ENCODE measurements at regions not wholly inside any gene's neighbourhood (a gene's known extent, or its start where the extent isn't known, plus 50 kb on each side); places are given as distances from the start of the nearest gene placed in this dataset.

DNA sequence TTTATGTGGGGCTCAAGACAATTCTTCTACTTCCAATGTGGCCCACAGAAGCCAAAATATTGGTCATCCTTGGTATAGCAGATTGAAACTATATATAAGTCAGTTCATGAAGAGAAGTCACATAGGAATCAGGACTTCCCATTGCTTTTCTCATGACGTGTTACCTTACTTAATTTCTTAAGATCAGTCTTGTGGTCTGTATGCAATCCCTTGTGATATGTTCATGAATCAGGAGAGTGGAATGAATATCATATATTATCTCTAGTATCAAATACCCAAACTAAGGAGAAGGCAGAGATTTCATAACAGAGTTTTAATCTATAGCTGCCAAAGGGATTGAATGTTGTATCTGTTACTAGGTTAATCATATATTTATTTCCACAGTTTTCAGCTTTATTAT is 1390.4 kb downstream of the SUCLG1 start:
- Histone ChIP-seq H3K9me3 (no peaks in the 10 kb centered on the region), H3K4me1 (no peaks in the 10 kb centered on the region), H3K27me3 (no peaks in the 10 kb centered on the region), H3K4me3 (ENCODE audit: low read depth, low read length) (no peak overlapping the region), H3K36me3 (no peaks in the 10 kb centered on the region)
- no peak for DNase-seq
- no peak for TF ChIP-seq CTCF (IDR thresholded peaks at IDR 0.05; ENCODE audit: low read depth, low read length)

DNA sequence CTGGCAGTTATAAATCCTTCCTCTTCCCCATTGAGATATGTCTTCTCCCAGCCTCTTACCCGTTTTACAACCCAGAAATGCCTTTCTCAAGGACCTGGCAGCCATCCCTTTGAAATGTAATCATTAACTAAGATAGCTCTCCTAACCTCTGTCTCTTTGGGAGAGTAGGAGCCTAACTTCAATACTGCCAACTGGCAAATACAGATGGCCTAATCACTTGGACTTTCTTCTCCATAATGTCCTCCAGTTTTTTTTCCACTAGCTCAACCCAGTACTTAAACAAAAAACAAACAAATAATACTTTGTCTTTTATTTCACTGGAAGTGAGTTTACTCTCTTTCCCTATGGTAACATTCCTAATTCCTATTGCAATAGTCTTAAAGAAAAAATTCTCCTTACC is 1391.1 kb downstream of the SUCLG1 start:
- no peaks in the 10 kb centered on the region for H3K4me1 ChIP-seq
- H3K27me3 ChIP-seq, result no peaks in the 10 kb centered on the region
- TF ChIP-seq CTCF (IDR thresholded peaks at IDR 0.05; ENCODE audit: low read depth, low read length), result no peak
- DNase-seq, result no peak
- H3K4me3 ChIP-seq (ENCODE audit: low read depth, low read length), result no peak overlapping the region
- no peaks in the 10 kb centered on the region for H3K36me3 ChIP-seq
- H3K9me3 ChIP-seq, result no peaks in the 10 kb centered on the region

- Histone ChIP-seq H3K4me3 (ENCODE audit: low read depth, low read length) (no peak overlapping the region), H3K4me1 (no peaks in the 10 kb centered on the region), H3K9me3 (no peaks in the 10 kb centered on the region), H3K36me3 (no peaks in the 10 kb centered on the region), H3K27me3 (no peaks in the 10 kb centered on the region)
- no peak for TF ChIP-seq CTCF (IDR thresholded peaks at IDR 0.05; ENCODE audit: low read depth, low read length)
- no peak for DNase-seq
These were observed 1395.1 kb downstream of the SUCLG1 start for GRCh38 chr2:83063933-83064332.

DNA sequence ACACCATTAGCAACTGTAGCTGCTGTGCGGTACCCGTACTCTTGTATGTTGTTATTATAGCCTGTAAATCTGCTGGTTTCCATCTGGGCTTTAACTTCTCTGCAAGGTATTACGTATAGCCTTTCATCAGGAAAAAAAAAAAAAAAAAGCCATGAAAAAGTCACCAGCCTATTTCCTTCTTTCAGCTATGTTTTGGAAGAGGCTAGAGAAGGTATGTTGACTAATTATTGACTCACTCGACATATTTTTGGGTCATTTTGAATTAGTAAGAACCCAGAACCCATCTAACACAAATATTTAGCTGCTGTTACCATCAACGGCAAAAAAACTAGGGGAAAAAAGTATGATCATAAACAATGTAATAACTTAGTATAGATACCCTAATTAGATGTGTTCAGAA is 1395.6 kb downstream of the SUCLG1 start:
- no peak for TF ChIP-seq CTCF (IDR thresholded peaks at IDR 0.05; ENCODE audit: low read depth, low read length)
- Histone ChIP-seq H3K9me3 (no peaks in the 10 kb centered on the region), H3K4me3 (ENCODE audit: low read depth, low read length) (no peak overlapping the region), H3K4me1 (no peaks in the 10 kb centered on the region), H3K36me3 (no peaks in the 10 kb centered on the region), H3K27me3 (no peaks in the 10 kb centered on the region)
- DNase-seq, result no peak

DNA sequence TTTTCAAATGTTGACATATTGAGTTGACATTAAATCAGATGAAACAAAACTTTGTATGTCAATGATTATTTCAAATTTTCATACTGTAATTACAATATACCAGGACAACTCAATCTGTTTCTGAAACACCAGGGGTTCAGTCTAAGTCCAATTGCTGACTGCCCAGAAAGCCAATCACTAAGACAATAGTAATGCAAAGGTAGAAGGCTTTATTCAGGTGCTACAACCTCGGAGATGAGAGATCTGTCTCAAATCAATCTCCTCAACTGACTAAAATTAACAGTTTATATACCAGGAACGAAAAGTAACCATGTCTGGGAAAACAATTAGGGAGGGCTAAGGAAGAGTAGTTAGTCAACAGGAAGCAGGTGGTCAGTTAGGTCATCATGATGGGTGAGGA is 1400.4 kb downstream of the SUCLG1 start:
- no peaks in the 10 kb centered on the region for H3K9me3 ChIP-seq
- no peaks in the 10 kb centered on the region for H3K36me3 ChIP-seq
- DNase-seq, result no peak
- H3K27me3 ChIP-seq, result no peaks in the 10 kb centered on the region
- no peak overlapping the region for H3K4me3 ChIP-seq (ENCODE audit: low read depth, low read length)
- TF ChIP-seq CTCF (IDR thresholded peaks at IDR 0.05; ENCODE audit: low read depth, low read length), result no peak
- no peaks in the 10 kb centered on the region for H3K4me1 ChIP-seq

DNA sequence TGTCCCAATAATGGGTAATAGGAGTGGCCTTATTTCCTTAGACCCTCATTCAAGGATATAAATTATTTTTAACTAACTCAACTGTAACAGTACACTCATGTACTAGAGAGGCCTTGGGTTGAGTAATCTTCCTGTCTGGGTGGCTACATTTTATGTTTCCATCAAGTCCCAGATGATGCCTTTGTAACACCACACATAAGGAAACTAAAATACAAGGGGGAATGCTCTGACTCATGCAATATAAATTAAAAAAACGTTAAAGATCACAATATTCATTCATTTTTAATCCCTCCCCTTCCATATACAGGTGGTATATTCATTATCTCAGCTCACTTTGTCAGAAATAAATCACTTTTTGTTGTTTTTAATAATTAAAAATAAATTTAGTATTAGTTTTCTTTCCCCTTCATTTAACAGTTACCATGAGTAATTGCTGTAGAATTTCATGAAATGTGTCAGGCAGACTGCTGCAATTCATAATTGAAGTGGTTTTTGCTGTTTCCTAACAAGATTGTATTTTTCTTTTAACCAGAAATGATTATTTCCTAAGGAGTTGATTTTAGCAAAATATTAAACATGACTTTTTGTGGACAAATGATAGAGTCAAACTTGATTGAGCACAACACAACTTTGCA is 1403.6 kb downstream of the SUCLG1 start:
- no peak for DNase-seq

More for the DNA sequence above, 1403.6 kb downstream of the SUCLG1 start:
- TF ChIP-seq CTCF (IDR thresholded peaks at IDR 0.05; ENCODE audit: low read depth, low read length), result no peak
- no peaks in the 10 kb centered on the region for H3K27me3 ChIP-seq
- H3K36me3 ChIP-seq, result no peaks in the 10 kb centered on the region
- no peaks in the 10 kb centered on the region for H3K4me1 ChIP-seq
- H3K4me3 ChIP-seq (ENCODE audit: low read depth, low read length), result no peak overlapping the region
- no peaks in the 10 kb centered on the region for H3K9me3 ChIP-seq
